HG03066 (cell line): ENCODE measurements at regions not wholly inside any gene's neighbourhood (a gene's known extent, or its start where the extent isn't known, plus 50 kb on each side); places are given as distances from the start of the nearest gene placed in this dataset.

Experiments
- ATAC-seq: cut with Tn5 transposase; IDR thresholded peaks from one replicate; pipeline ENCODE4 v1.9.1; 2021; ENCODE audit warnings: low read depth; ENCODE audit not compliant: unreplicated experiment

DNA sequence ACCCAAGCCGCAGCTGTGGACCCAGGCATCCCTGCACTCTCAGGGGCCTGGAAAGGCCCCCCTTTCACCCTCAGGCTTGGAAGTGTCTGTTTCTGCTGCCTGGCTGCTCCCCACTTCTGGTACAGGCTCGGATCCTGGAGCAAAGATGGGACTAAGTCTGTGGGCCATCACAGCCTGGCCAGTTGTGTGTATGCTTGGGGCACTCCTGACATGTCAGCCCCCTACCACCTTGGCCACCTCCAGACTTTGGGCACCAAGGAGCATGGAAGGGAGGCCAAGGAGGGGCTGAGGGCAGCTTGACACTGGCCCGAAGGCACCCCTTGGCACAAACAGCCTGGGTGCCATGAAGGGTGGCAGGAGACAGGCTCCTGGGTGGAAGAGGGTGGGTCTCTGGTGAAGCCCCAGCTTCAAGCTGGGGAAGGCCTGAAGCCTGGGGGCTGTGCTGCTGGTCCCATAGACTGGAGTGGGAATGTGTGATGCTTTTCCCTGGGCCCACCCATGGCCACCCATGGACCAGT, 799.4 kb upstream of the AGA start:
- no peak for ATAC-seq

DNA sequence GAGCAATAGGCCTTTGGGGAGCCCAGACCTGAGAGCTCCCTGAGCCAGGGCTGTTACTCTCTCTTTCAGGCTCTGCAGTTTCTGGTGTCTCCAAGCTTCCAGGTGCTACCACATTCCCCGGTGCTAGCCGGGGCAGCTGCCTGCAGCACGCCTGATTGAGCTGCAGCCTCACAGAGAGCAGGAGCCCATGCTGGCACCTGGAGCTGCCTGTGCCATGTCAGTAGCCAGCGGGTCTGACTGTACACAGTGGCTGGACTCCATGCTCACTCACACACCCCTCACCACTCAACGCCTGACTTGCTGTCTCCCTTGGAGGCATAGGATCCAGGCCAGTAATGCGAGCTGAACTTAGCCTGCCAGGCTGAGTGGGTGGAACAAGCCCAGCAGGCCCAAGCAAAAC, 800.4 kb upstream of the AGA start:
- no peak for ATAC-seq

GRCh38 chr4:178244785-178245184, 802.5 kb upstream of the AGA start:
- ATAC-seq = no peak

DNA sequence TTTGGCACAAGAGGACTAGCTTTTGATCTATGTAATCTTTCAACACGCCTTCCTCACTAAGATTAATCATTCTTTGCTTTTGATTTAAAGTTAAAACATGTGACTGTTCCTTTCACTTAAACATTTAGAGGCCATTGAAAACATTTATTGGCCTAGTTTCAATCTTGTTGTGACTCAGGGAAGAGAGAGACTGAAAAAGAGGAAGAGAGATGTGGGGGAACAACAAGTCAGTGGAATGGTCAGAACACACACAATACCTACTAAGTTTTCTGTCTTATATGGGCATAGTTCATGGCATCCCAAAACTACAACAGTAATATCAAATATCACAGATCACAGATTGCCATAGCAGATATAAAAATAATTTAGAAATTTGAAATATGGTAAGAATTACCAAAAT, 812.9 kb upstream of the AGA start:
- ATAC-seq = no peak

DNA sequence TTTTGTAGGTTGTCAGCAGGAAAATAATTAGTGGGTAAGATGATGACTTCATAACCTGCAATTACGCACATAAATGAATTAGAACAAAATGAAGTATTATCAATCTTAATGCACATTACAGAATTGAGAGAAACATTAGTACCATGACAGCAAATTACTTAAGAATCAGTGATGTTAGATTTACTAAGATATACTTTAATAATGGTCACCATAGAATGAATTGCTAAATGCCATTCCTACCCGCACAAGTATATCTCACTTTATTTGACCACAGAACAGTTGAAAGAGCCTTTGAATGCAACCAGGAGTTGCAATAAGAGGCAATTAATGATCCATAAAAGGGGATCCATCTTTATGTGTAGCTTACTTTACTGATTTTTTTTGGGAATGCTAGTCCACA, 816.4 kb upstream of the AGA start:
- no peak for ATAC-seq

DNA sequence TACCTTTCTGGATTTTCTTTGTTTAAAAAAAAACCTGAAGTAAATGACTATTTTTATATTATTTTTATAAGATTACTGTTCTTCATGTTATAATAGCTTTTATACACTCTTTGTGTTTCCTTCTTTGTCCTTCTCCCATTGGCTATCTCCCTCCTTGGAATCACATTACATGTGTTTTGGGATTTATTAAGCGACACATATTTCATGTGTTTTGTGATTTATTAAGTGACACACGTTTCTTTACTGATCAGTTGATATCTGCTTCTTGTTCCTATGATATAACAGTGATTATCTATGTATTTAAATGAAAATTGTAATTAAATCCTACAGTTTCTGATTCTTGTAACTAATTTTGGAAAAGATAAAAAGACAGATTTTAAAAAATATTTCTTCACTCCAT, 817.3 kb upstream of the AGA start:
- no peak for ATAC-seq

DNA sequence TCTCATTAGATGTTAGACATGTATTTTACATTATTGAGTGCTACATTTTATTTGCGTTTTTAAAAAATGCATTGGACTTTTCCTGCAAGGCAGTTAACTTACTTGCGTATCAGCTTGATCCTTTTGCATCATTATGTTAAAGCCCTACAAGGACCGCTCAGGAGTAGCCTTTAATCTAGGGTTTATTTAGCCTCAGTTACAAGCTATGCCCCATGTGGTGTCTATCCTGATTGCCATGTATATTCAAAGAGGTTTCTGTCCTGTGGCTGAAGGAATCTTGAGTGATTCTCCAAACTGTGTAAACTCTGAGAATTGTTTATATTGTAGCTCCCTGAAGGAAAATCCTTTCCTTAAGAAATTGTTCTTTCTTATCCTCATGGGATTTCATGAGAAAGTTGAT, 821.8 kb upstream of the AGA start:
- no peak for ATAC-seq

- no peak for ATAC-seq
Measured at GRCh38 chr4:178271386-178271785, 829.1 kb upstream of the AGA start.

DNA sequence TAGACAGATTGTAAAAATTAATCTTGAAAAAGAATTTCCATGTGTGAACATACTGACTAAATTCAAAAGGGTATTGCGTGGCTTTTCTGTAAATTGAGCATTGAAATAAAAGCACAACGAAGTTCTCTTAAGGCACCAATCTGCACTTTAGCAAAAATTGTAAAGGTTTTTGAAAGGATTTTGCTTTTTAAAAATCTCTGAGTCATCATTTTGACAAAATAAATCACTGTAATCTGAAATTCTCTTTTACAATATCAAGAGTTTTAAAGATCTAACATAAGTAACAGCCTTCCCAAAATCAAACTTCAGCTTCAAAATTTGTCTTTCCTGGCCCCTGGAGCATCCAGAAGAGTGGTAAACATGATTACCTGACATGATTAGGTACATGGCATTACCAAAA, 830.9 kb upstream of the AGA start:
- no peak for ATAC-seq

- ATAC-seq = no peak
Measured at GRCh38 chr4:178275671-178276360, 833.6 kb upstream of the AGA start.

DNA sequence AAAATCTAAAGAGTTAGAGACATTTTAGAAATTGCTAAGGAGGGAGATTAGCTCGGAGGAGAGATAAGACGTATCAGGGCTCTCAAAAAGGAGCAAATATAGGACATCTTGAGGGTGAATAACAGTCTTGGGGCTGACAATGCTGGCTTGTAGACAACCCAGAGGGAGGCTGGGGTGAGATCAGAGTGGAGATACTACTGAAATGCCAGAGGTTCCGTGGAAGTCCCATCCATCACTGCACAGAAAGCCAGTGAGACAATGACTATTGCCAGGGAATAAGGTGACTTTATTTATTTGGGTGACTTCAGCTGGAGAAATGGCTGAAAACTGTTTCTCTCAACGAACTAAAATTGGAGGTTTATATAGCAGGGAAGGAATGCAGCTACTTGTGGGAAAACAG, 838.1 kb upstream of the AGA start:
- no peak for ATAC-seq

DNA sequence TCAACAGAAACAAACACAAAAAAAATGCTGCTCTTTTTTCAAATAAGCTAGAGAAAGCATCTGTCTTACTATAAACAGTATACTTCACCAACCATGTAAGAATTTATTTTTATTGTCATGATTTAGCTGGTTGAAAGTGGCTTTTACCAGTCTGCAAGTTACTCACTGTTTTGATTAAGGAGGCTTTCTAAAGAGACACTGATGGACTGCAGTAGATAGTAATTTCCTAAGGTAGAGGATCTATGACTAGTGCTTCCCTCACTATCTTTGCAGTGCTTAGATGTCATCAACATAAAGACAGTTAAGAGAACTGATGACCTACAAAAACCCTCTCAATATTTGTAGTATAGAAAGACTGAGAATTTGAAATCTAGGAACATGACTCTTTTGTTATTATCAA, 846.2 kb upstream of the AGA start:
- no peak for ATAC-seq

- no peak for ATAC-seq
Measured at GRCh38 chr4:178293601-178294000, 851.4 kb upstream of the AGA start.

DNA sequence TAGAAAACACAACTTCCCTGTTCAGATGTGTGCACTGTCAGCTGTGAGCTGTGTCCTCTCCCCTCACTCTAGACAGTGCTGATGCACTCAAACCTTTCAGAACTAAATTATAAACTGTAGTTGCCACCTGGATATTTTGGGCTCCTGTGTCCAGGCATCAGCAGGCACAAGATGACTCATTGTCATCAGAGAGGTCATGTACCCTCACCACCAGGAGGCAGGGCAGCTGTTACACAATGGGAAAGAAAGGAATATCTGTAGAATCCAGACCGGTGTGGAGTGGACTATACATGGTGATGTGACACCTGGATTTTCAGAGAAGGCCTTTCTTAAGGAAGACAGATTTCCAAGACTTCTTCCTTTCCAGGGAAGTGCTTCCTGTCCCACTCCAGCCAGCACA, 854.4 kb upstream of the AGA start:
- ATAC-seq = no peak

DNA sequence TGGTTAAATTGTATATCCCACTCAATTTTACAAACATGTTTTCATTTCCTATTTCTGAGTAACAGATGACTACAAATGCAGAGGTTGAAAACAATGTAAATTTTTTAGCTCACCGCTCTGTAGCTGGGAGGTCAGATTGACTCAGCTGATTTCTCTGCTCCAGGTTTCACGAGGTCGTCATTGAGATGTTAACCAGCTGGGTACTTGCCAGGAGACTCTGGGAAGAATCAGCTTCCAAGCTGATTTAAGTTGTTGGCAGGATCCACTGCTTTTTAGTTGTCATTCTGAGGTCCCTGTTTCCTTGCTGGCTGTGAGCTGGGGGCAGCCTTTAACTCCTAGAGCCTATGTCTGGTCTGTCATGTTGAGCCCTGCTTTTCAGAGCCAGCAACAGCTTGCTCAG, 864.3 kb upstream of the AGA start:
- ATAC-seq = no peak

DNA sequence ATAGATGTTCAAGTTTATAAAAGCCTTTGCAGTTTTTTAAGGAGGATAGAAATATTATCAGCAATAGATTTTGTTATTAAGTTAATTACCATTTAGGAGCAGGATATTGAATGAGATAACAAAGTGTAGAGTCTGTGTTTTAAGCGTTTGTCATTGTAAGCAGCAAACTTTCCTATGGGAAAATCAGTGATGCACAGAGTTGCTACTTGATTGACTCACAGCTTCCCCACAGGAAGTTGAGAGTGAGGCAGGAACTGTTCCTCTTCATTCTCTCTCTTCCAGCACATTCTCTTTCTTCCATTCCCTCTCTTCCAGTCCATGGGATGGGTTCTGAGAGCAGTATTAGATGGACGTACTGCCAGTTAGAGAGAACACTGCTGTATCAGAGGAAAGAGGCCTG, 867.7 kb upstream of the AGA start:
- ATAC-seq = no peak

DNA sequence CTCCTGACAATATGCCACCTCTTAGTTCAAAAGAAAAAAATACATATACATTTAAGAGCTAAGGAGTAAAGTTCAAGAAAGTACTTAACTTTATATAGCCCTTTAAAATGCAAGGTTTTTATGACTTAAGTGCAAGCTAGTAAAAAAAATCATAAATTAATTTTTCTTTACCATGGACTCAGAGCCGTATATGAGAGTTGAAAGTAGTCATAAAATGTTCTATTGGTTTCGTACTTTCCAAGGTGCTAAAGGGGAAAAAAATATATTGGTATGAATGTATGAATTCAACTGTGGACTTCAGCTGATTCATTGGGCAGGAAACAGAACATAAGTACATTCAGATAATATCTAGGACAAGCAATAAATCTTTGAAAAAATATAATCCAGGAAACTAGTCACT, 869.8 kb upstream of the AGA start:
- no peak for ATAC-seq

DNA sequence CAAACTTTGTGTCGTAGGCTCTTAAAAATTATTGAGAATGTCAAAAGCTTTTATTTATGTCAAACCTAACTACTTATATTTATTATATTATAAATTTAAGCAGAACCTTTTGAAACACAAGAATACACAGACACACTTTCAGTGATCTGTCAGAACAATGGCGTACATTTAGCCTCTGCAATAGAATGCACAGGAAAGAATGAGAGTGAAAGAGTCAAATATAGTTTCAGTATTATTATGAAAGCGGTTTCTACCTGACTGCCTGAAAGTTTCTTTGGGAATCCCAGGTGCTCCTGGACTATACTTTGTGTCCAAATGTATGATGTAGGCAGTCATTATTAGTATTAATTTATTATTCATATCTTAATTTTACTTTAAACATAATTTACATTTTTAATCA, 872.0 kb upstream of the AGA start:
- no peak for ATAC-seq

- ATAC-seq = no peak
Measured at GRCh38 chr4:178316211-178316610, 874.0 kb upstream of the AGA start.

- no peak for ATAC-seq
Measured at GRCh38 chr4:178320003-178320402, 877.8 kb upstream of the AGA start.

GRCh38 chr4:178322524-178323183, 880.4 kb upstream of the AGA start:
- ATAC-seq = no peak

GRCh38 chr4:178329226-178329872, 887.1 kb upstream of the AGA start:
- ATAC-seq = no peak
